Neural crest cell (in vitro differentiated cells): ENCODE measurements at regions not wholly inside any gene's neighbourhood (a gene's known extent, or its start where the extent isn't known, plus 50 kb on each side); places are given as distances from the start of the nearest gene placed in this dataset.

Experiments used
- DNase-seq: peaks from one replicate; pipeline ENCODE4 v3.0.0; 2021; ENCODE audit warnings: low read depth, mixed read lengths, low spot score
- H3K27ac Mint-ChIP-seq: one replicate; pipeline ENCODE4 v1.8.0; 2021; ENCODE audit warnings: mild to moderate bottlenecking, mixed read lengths; ENCODE audit not compliant: unreplicated experiment
- H3K27me3 Mint-ChIP-seq: 2 replicates; pipeline ENCODE4 v1.8.0; 2021; ENCODE audit warnings: low read depth, mild to moderate bottlenecking, mixed read lengths
- H3K36me3 Mint-ChIP-seq: 2 replicates; pipeline ENCODE4 v1.8.0; 2021; ENCODE audit warnings: low read depth, mild to moderate bottlenecking, mixed read lengths
- H3K4me1 Mint-ChIP-seq: 2 replicates; pipeline ENCODE4 v1.8.0; 2021; ENCODE audit warnings: mixed read lengths
- H3K4me3 Mint-ChIP-seq: one replicate; pipeline ENCODE4 v1.8.0; 2021; ENCODE audit warnings: mild to moderate bottlenecking, mixed read lengths
- H3K9me3 Mint-ChIP-seq: 2 replicates; pipeline ENCODE4 v1.8.0; 2021; ENCODE audit warnings: mixed read lengths
- CTCF ChIP-seq: fragments of 200-600 bp; sonication (generic); conservative IDR thresholded peaks from 2 replicates; pipeline ENCODE4 v1.5.0; 2021; ENCODE audit warnings: antibody characterized with exemption, mild to moderate bottlenecking

- Mint-ChIP-seq H3K4me1 (no peaks in the 10 kb centered on the region), H3K27me3 (peaks cover 3% of the 10 kb centered on the region), H3K27ac (no peak overlapping the region), H3K9me3 (no peaks in the 10 kb centered on the region), H3K36me3 (no peaks in the 10 kb centered on the region), H3K4me3 (no peak overlapping the region)
- no peak for DNase-seq
- TF ChIP-seq CTCF: no peak
Measured at GRCh38 chr20:43846516-43846905, 68.1 kb upstream of the TOX2 start.

GRCh38 chr20:43844778-43845614 lies 69.7 kb upstream of the TOX2 start:
- H3K4me1 Mint-ChIP-seq: no peaks in the 10 kb centered on the region
- peaks cover 3% of the 10 kb centered on the region for H3K27me3 Mint-ChIP-seq
- H3K36me3 Mint-ChIP-seq: no peaks in the 10 kb centered on the region
- peak overlapping the region; percentile 88 for H3K27ac Mint-ChIP-seq
- no peak for DNase-seq
- no peak for TF ChIP-seq CTCF
- H3K4me3 Mint-ChIP-seq: no peak overlapping the region
- no peaks in the 10 kb centered on the region for H3K9me3 Mint-ChIP-seq

DNA sequence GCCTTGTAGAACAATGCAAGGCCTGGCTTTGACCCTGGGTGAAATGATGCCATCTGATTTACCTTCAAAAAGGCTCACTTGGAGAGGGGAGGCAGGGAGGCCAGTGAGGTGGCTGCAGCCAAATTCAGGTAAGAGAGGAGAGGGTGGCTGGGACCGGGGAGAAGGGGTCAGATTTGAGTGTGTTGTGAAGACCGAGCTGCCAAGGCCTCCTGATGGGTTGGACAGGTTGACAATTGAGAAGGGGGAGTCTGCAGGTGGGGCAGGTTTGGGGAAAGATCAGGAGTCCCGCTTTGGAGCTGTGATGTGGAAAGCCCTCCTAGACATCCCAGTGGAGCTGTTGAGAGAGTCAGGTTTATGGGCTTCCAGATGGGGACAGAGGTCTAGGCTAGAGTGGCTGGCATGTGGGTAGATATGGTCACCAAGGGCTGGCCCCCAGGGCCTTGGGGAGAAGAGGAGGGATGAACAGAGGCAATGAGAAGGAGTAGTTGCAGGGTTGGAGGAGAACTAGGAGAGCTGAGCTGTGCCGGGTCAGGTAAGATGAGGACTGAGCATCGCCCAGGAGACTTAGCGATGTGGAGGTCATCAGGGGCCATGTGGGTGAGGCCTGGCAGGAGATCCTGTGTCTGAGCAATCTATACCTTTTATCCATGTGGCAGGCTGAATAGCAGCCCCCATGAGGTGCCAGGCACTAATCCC lies 70.5 kb upstream of the TOX2 start:
- Mint-ChIP-seq H3K27ac (peak overlapping the region; percentile 88), H3K27me3 (peaks cover 3% of the 10 kb centered on the region), H3K9me3 (no peaks in the 10 kb centered on the region), H3K4me3 (no peak overlapping the region), H3K36me3 (no peaks in the 10 kb centered on the region), H3K4me1 (no peaks in the 10 kb centered on the region)
- no peak for TF ChIP-seq CTCF
- DNase-seq: no peak

DNA sequence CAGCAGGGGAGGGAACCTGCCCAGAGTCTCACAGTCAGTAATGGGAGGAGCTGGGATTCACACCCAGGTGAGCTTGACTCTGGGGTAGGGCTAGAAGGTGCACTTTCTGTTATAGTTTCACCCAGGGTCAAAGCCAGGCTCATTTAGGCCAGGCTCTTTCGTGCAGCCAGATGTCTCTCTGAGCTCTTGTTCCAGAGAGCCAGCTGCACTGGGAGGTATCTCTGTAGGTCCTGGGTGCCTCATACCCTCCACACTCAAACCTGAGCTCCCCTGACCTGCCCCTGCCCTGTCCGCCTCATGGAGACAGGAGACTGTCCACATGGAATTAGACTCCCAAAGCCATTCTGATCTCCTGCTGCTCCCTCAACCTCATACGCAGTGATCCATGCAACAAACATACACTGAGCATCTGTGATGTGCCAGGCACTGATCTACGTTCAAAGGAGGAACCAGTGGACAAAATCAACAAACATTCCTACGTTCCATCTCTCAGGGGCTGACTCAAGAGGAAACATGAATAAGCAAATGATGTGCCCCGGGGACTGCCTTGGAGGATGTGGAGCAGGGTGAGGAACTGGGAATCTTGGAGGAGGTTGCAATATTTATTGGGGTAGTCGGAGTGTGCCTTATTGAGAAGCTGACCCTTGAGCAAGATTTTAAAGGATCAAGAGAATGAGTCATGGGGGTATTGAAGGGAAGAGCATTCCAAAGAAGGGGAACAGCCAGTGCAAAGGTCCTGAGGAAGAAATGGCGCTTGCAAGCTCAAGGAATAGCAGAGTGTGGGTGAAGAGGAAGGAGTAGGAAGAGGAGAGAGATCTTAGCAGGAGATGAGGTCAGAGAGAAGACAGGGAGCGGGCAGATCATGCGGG lies 71.3 kb upstream of the TOX2 start:
- TF ChIP-seq CTCF: no peak
- no peaks in the 10 kb centered on the region for H3K36me3 Mint-ChIP-seq
- H3K27me3 Mint-ChIP-seq: peaks cover 3% of the 10 kb centered on the region
- no peaks in the 10 kb centered on the region for H3K9me3 Mint-ChIP-seq
- H3K4me1 Mint-ChIP-seq: no peaks in the 10 kb centered on the region
- DNase-seq: no peak
- H3K4me3 Mint-ChIP-seq: no peak overlapping the region
- no peak overlapping the region for H3K27ac Mint-ChIP-seq
